SK-N-SH (cell line): ENCODE measurements at regions not wholly inside any gene's neighbourhood (a gene's known extent, or its start where the extent isn't known, plus 50 kb on each side); places are given as distances from the start of the nearest gene placed in this dataset.

Source experiments
- CTCF ChIA-PET: fragments of 300-600, 350-600 bp; formaldehyde crosslinking; extraction: SDS; loops from one replicate; lab custom pipeline; 2021; lab: Yijun Ruan, JAX
- POLR2A ChIA-PET: fragments of 350-600 bp; sonication (Branson Sonifier 250); formaldehyde crosslinking; extraction: SDS; loops from one replicate; lab custom pipeline; 2020; ENCODE audit warnings: antibody characterized with exemption, inconsistent platforms; lab: Yijun Ruan, JAX
- DNase-seq: peaks from one replicate; pipeline ENCODE4 v3.0.0; 2012
- H2AFZ ChIP-seq: fragments of 200-600 bp; sonication (generic); 2 replicates; pipeline ENCODE4 v1.8.1; 2016; ENCODE audit warnings: antibody characterized with exemption, mild to moderate bottlenecking, low read depth
- H3F3A ChIP-seq: fragments of 200-600 bp; sonication (generic); replicated peaks from 2 replicates; pipeline ENCODE3; 2016; ENCODE audit warnings: antibody characterized with exemption, mild to moderate bottlenecking; ENCODE audit not compliant: insufficient read depth
- H3K27ac ChIP-seq, 2 experiments: fragments of 200-500 bp in 1 of 2; fragments of 200-600 bp in 1 of 2; sonication (Bioruptor generic) in 1 of 2; sonication (generic), shearing (Covaris generic) in 1 of 2; 2 replicates each; pipeline versions ENCODE4 v1.5.1 to v1.6.1; 2014 to 2016; ENCODE audit warnings: low read depth in 2 of 2, inconsistent platforms in 1 of 2, low read length in 1 of 2, mild to moderate bottlenecking in 1 of 2, mixed read lengths in 1 of 2
- H3K27me3 ChIP-seq: fragments of 200-600 bp; sonication (generic), shearing (Covaris generic); 2 replicates; pipeline ENCODE4 v1.6.1; 2016; ENCODE audit warnings: mixed run types; ENCODE audit not compliant: insufficient read depth
- H3K36me3 ChIP-seq, 2 experiments: fragments of 200-500 bp in 1 of 2; fragments of 200-600 bp in 1 of 2; sonication (Bioruptor generic) in 1 of 2; sonication (generic) in 1 of 2; replicated peaks in 1 of 2; 2 replicates each; pipeline versions ENCODE3 to v1.5.1; 2014 to 2016; ENCODE audit warnings: low read length in 1 of 2, mild to moderate bottlenecking in 1 of 2; ENCODE audit not compliant: insufficient read depth in 2 of 2, control insufficient read depth in 1 of 2
- H3K4me1 ChIP-seq, 2 experiments: fragments of 200-500 bp in 1 of 2; fragments of 200-600 bp in 1 of 2; sonication (Bioruptor generic) in 1 of 2; sonication (generic), shearing (Covaris generic) in 1 of 2; 2 replicates each; pipeline versions ENCODE4 v1.5.1 to v1.6.1; 2014 to 2016; ENCODE audit warnings: low read depth in 1 of 2, low read length in 1 of 2, mixed run types in 1 of 2; ENCODE audit not compliant: insufficient read depth in 2 of 2, control insufficient read depth in 1 of 2
- H3K4me2 ChIP-seq: fragments of 200-600 bp; sonication (generic), shearing (Covaris generic); 2 replicates; pipeline ENCODE4 v1.6.1; 2017; ENCODE audit warnings: mixed run types
- H3K4me3 ChIP-seq, 2 experiments: fragments of 200-500 bp in 1 of 2; fragments of 200-600 bp in 1 of 2; sonication (Bioruptor generic) in 1 of 2; sonication (generic), shearing (Covaris generic) in 1 of 2; 2 replicates each; pipeline versions ENCODE4 v1.5.1 to v1.8.1; 2014 to 2016; ENCODE audit warnings: low read depth in 2 of 2, inconsistent platforms in 1 of 2, low read length in 1 of 2, mild to moderate bottlenecking in 1 of 2, mixed read lengths in 1 of 2, moderate library complexity in 1 of 2
- H3K79me2 ChIP-seq: fragments of 200-600 bp; sonication (generic); 2 replicates; pipeline ENCODE4 v1.8.1; 2017; ENCODE audit warnings: mild to moderate bottlenecking; ENCODE audit not compliant: insufficient read depth
- H3K9ac ChIP-seq: fragments of 200-600 bp; sonication (generic); 2 replicates; pipeline ENCODE4 v1.6.1; 2017; ENCODE audit warnings: mixed run types
- H3K9me2 ChIP-seq: fragments of 200-600 bp; sonication (generic); 2 replicates; pipeline ENCODE4 v1.6.1; 2017; ENCODE audit warnings: mixed run types
- H3K9me3 ChIP-seq: fragments of 200-600 bp; sonication (generic); 2 replicates; pipeline ENCODE4 v1.6.1; 2017; ENCODE audit warnings: mixed run types, mild to moderate bottlenecking, moderate library complexity
- H4K20me1 ChIP-seq: fragments of 200-600 bp; sonication (generic); 2 replicates; pipeline ENCODE4 v1.6.1; 2017; ENCODE audit warnings: mild to moderate bottlenecking, mixed run types; ENCODE audit not compliant: insufficient read depth
- ELF1 ChIP-seq: IDR thresholded peaks from 2 replicates; pipeline ENCODE4 v1.4.0; 2012
- EP300 ChIP-seq, 2 experiments: IDR thresholded peaks; 2 replicates each; pipeline versions ENCODE4 v1.4.0 to v1.6.1; 2012; ENCODE audit warnings: borderline replicate concordance in 1 of 2, low read depth in 1 of 2, low read length in 1 of 2
- EZH2phosphoT487 ChIP-seq: fragments of 200-600 bp; sonication (generic); IDR thresholded peaks from 2 replicates; pipeline ENCODE4 v1.6.1; 2017; ENCODE audit warnings: low read depth, mixed run types, mild to moderate bottlenecking, antibody characterized with exemption, moderate library complexity, borderline replicate concordance
- FOXJ3 ChIP-seq: sonication (generic); formaldehyde crosslinking; IDR thresholded peaks from 2 replicates; pipeline ENCODE4 v1.5.1; 2020; ENCODE audit warnings: mild to moderate bottlenecking, missing genetic modification reagents
- FOXM1 ChIP-seq: IDR thresholded peaks from 2 replicates; pipeline ENCODE4 v1.4.0; 2012; ENCODE audit warnings: low read depth, mild to moderate bottlenecking
- GATA2 ChIP-seq: sonication (generic); formaldehyde crosslinking; IDR thresholded peaks from 2 replicates; pipeline ENCODE4 v1.5.0; 2020; ENCODE audit warnings: mild to moderate bottlenecking, missing genetic modification reagents
- POLR2AphosphoS5 ChIP-seq: IDR thresholded peaks from 2 replicates; pipeline ENCODE4 v1.6.1; 2012; ENCODE audit warnings: low read depth, low read length
- RAD21 ChIP-seq: IDR thresholded peaks from 2 replicates; pipeline ENCODE4 v1.6.1; 2012; ENCODE audit warnings: mild to moderate bottlenecking, low read length
- RCOR1 ChIP-seq: fragments of 150-350 bp; IDR thresholded peaks from 2 replicates; pipeline ENCODE4 v1.6.1; 2017; ENCODE audit warnings: antibody characterized with exemption, low read length
- RFX5 ChIP-seq: IDR thresholded peaks from 2 replicates; pipeline ENCODE4 v1.6.1; 2012; ENCODE audit warnings: mild to moderate bottlenecking, improper control_type of control experiment, low read length
- SIN3A ChIP-seq: IDR thresholded peaks from 2 replicates; pipeline ENCODE4 v1.6.1; 2012; ENCODE audit warnings: low read depth, mild to moderate bottlenecking, low read length, moderate library complexity, borderline replicate concordance
- SMC3 ChIP-seq: IDR thresholded peaks from 2 replicates; pipeline ENCODE4 v1.6.1; 2012; ENCODE audit warnings: low read depth, low read length, improper control_type of control experiment
- TAF1 ChIP-seq: IDR thresholded peaks from 2 replicates; pipeline ENCODE4 v1.6.1; 2012; ENCODE audit warnings: low read depth, mild to moderate bottlenecking, low read length, moderate library complexity, borderline replicate concordance
- TEAD4 ChIP-seq: IDR thresholded peaks from 2 replicates; pipeline ENCODE4 v1.4.0; 2012; ENCODE audit warnings: mild to moderate bottlenecking, borderline replicate concordance; ENCODE audit not compliant: insufficient read depth
- YY1 ChIP-seq: IDR thresholded peaks from 2 replicates; pipeline ENCODE4 v1.4.0; 2012; ENCODE audit warnings: low read depth, mild to moderate bottlenecking
- WGBS: methylation state at CpG from one replicate; pipeline ENCODE4 v1.1.6; 2017; ENCODE audit warnings: low lambda C conversion rate; 5-methylcytosine and 5-hydroxymethylcytosine counted together

DNA sequence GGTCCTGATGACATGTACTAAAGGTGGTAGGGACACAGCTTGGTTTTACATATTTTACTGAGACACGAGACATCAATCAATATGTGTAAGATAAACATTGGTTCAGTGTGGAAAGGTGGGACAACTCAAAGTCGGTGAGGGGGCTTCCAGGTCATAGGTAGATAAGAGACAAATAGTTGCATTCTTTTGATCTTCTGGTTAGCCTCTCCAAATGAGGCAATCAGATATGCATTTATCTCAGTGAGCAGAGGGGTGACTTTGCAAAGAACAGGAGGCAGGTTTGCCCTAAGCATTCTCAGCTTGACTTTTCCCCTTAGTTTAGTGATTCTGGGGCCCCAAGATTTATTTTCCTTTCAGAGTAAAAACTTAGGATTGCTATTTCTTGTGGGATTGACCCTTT lies 706.9 kb downstream of the GLUD2 start:
- H2AFZ ChIP-seq = no peak overlapping the region
- CTCF ChIA-PET = no interaction called here
- no peak for DNase-seq
- H3F3A ChIP-seq = no peaks in the 10 kb centered on the region
- H3K27me3 ChIP-seq = no peaks in the 10 kb centered on the region
- H3K4me3 ChIP-seq = no peak overlapping the region
- H3K9me2 ChIP-seq = no peaks in the 10 kb centered on the region
- 2% methylated on average over 2 of the region's 2 CpGs for WGBS
- TF ChIP-seq ELF1 (no peak), TAF1 (no peak), RCOR1 (no peak)
- H3K79me2 ChIP-seq = no peaks in the 10 kb centered on the region
- no peaks in the 10 kb centered on the region for H3K4me1 ChIP-seq
- H3K9me3 ChIP-seq = no peaks in the 10 kb centered on the region
- no peak overlapping the region for H3K27ac ChIP-seq
- no peak overlapping the region for H3K9ac ChIP-seq
- H3K4me2 ChIP-seq = no peak overlapping the region
- H3K36me3 ChIP-seq = no peaks in the 10 kb centered on the region
- no peaks in the 10 kb centered on the region for H4K20me1 ChIP-seq
- POLR2A ChIA-PET = no interaction called here

DNA sequence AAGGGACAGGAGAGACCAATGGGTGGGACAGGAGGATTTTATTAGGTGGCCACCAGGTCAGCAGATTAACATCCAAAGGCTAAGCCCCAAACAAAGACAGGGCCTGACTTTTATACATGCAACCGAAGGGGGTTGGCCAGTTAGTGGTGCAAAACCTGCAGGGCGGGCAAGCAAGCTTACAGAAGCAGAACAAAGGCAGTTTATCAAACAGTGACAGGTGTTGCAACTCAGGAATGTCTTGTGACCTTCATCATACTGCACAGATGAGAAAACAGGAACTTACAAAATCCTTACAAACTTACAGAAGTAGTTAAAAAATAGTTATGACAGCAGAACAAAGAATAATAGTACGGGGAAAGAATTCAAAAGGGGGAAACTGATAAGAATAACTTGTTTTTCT lies 708.1 kb downstream of the GLUD2 start:
- 0% methylated on average over 3 of the region's 3 CpGs for WGBS
- Histone ChIP-seq H3K4me1 (no peaks in the 10 kb centered on the region), H3K27me3 (no peaks in the 10 kb centered on the region), H3F3A (no peaks in the 10 kb centered on the region), H3K9me2 (no peaks in the 10 kb centered on the region), H3K79me2 (no peaks in the 10 kb centered on the region), H3K4me3 (no peak overlapping the region), H3K27ac (no peak overlapping the region), H3K9me3 (no peaks in the 10 kb centered on the region), H4K20me1 (no peaks in the 10 kb centered on the region), H3K36me3 (no peaks in the 10 kb centered on the region), H3K9ac (no peak overlapping the region), H3K4me2 (no peak overlapping the region), H2AFZ (no peak overlapping the region)
- CTCF ChIA-PET = no interaction called here
- TF ChIP-seq FOXM1 (no peak), SMC3 (no peak), TEAD4 (no peak), RAD21 (no peak)
- no peak for DNase-seq
- POLR2A ChIA-PET = no interaction called here

DNA sequence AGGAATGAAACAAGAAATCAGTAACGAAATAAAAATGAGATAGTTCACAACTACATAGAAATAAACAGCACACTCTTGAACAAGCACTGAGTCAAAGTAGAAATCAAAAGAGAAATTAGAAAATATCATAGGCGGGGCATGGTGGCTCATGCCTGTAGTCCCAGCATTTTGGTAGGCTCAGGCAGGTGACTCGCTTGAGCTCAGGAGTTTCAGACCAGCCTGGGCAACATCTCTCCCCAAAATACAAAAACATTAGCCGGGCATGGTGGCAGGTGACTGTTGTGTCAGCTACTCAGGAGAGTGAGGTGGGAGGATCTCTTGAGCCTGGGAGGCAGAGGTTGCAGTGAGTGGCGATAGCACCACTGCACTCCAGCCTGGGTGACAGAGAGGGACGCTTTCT lies 714.4 kb downstream of the GLUD2 start:
- H3K27ac ChIP-seq = no peak overlapping the region
- 4% methylated on average over 6 of the region's 6 CpGs for WGBS
- POLR2A ChIA-PET = no interaction called here
- H3K9me3 ChIP-seq = no peaks in the 10 kb centered on the region
- no peaks in the 10 kb centered on the region for H3K4me1 ChIP-seq
- TF ChIP-seq FOXM1 = no peak
- TF ChIP-seq RFX5 = no peak
- no peak for TF ChIP-seq SMC3
- no peak for TF ChIP-seq FOXJ3 (CRISPR knock-in tag)
- no peak for TF ChIP-seq POLR2AphosphoS5
- TF ChIP-seq SIN3A = no peak
- no peak for TF ChIP-seq EZH2phosphoT487
- no peak for TF ChIP-seq GATA2 (CRISPR knock-in tag)
- no peak for TF ChIP-seq EP300 (IDR thresholded peaks at IDR 0.05; ENCODE audit: borderline replicate concordance in 1 of 2, low read depth in 1 of 2, low read length in 1 of 2)
- no peak for TF ChIP-seq YY1
- H2AFZ ChIP-seq = no peak overlapping the region
- no peak overlapping the region for H3K4me2 ChIP-seq
- no peaks in the 10 kb centered on the region for H3K27me3 ChIP-seq
- CTCF ChIA-PET = no interaction called here
- no peaks in the 10 kb centered on the region for H3K36me3 ChIP-seq
- H3K9me2 ChIP-seq = no peaks in the 10 kb centered on the region; the same call in 1 of the 2 replicates
- no peaks in the 10 kb centered on the region for H3K79me2 ChIP-seq
- DNase-seq = no peak
- H3K4me3 ChIP-seq = no peak overlapping the region
- no peaks in the 10 kb centered on the region for H4K20me1 ChIP-seq
- H3K9ac ChIP-seq = no peak overlapping the region
- H3F3A ChIP-seq = no peaks in the 10 kb centered on the region
